ENCODE measurements at regions not wholly inside any gene's neighbourhood (a gene's known extent, or its start where the extent isn't known, plus 50 kb on each side); places are given as distances from the start of the nearest gene placed in this dataset.
A peak's percentile ranks its signal among the peaks of the same experiment; 100 is the strongest.

DNA sequence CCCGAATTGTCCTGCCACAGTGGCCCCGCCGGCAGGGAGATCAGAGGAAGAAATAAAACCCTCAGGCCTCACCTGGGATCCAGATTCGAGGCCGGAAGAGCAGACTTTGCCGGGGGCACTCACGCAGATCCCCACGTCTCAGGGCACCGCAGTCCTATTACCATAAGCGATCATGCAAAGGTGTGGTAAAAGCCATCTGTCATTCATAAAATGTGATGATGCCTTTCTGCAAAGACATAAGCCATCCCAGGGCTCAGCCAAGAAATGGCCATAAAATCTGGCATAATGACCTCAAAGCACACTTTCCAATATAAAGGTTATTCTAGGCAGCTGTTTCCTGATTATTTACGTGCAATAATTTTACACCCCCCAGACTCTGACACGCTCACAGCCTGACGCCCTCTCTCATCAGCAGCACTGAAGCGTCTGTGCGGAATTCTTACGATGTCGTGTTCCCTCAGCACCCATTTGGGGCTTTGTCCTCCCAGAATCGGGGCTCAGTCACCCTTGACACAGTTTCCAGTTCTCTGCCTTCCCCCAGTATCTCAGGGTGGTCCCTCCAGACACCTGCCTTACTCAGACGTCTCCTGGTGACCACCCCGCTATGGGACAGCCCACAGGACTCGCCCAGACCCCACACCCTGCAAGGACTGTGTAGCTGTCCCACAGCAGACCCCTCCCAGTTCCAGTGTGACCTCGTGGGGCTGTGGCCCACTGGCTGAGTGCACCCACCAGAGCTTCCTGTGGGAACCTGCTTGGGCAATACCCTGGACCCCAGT is 74.3 kb upstream of the FAM20C start:
- ATAC-seq, result no peak
- no peaks in the 10 kb centered on the region for H3K36me3 ChIP-seq
- intact Hi-C loops (cut with DNase I), result no loop called here
- no peak for DNase-seq
- H3K4me3 ChIP-seq, result no peak overlapping the region
- 84 to 88% (median 87%) methylated on average over 12 to 19 of the region's 22 CpGs for WGBS, 4 donors
- H3K27me3 ChIP-seq, result peaks cover 0 to 19% (median 0%) of the 10 kb centered on the region in 9 donors
- peak overlapping the region in 1 of 12 donors; percentile 88 for H3K27ac ChIP-seq
- peaks cover 0 to 73% (median 11%) of the 10 kb centered on the region in 12 donors for H3K4me1 ChIP-seq
- peaks cover 0 to 4% (median 0%) of the 10 kb centered on the region in 12 donors for H3K9me3 ChIP-seq
- TF ChIP-seq POLR2A (IDR thresholded peaks at IDR 0.05), result no peak
- TF ChIP-seq, protein P1, sequence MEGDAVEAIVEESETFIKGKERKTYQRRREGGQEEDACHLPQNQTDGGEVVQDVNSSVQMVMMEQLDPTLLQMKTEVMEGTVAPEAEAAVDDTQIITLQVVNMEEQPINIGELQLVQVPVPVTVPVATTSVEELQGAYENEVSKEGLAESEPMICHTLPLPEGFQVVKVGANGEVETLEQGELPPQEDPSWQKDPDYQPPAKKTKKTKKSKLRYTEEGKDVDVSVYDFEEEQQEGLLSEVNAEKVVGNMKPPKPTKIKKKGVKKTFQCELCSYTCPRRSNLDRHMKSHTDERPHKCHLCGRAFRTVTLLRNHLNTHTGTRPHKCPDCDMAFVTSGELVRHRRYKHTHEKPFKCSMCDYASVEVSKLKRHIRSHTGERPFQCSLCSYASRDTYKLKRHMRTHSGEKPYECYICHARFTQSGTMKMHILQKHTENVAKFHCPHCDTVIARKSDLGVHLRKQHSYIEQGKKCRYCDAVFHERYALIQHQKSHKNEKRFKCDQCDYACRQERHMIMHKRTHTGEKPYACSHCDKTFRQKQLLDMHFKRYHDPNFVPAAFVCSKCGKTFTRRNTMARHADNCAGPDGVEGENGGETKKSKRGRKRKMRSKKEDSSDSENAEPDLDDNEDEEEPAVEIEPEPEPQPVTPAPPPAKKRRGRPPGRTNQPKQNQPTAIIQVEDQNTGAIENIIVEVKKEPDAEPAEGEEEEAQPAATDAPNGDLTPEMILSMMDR (IDR thresholded peaks at IDR 0.05), result no peak

DNA sequence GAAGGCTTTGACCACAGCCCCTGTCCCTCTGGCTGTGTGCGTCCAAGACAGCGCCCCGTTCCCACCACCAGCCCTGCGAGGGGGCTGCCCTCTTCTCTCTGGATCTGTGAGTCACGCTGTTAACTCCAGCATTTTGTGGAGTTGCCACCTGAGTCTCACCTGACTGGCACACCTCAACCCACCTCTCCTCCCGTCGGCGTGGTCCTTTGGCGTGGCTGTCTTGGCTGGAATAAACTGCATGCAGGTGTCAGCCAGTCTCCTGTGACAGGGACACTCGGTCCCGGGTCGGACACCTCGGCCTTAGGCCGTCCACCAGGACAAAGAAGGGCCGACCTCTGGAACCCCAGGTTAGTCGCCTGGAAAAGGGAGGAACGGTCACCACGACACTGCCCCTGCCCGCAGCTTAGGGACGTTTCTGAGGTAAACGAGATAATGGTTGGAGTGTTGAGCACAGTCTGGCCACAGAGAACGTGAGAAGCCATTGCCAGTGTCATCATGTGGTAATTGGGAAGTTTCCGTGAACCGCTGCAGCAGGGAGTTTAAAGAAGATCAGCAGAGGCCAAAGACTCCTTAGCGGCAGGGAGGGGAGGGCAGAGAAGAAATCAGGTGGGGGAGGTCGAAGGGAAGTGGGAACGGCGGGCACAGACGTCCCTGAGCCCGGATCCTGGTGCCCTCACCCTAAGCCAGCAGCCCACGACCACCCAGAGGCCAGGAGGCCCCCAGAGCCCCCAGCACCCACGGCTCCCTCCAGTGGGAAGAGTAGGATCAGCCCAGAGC is 73.6 kb upstream of the FAM20C start:
- WGBS, 4 donors, result 79 to 87% (median 81%) methylated on average over 31 to 32 of the region's 32 CpGs
- TF ChIP-seq, protein P1 (IDR thresholded peaks at IDR 0.05), result no peak
- TF ChIP-seq POLR2A (IDR thresholded peaks at IDR 0.05), result no peak
- Histone ChIP-seq H3K27me3 (peaks cover 0 to 19% (median 0%) of the 10 kb centered on the region in 9 donors), H3K36me3 (no peaks in the 10 kb centered on the region), H3K4me3 (peak overlapping the region in 1 of 12 donors; percentile 21), H3K27ac (peak overlapping the region in 11 of 12 donors; percentile 2 to 88 (median 44)), H3K4me1 (peaks cover 0 to 67% (median 11%) of the 10 kb centered on the region in 12 donors), H3K9me3 (peaks cover 0 to 4% (median 0%) of the 10 kb centered on the region in 12 donors)
- intact Hi-C loops (cut with DNase I), result no loop called here
- peak in 3 of 4 donors; percentile 7 to 11 (median 11) for ATAC-seq
- DNase-seq, result no peak

DNA sequence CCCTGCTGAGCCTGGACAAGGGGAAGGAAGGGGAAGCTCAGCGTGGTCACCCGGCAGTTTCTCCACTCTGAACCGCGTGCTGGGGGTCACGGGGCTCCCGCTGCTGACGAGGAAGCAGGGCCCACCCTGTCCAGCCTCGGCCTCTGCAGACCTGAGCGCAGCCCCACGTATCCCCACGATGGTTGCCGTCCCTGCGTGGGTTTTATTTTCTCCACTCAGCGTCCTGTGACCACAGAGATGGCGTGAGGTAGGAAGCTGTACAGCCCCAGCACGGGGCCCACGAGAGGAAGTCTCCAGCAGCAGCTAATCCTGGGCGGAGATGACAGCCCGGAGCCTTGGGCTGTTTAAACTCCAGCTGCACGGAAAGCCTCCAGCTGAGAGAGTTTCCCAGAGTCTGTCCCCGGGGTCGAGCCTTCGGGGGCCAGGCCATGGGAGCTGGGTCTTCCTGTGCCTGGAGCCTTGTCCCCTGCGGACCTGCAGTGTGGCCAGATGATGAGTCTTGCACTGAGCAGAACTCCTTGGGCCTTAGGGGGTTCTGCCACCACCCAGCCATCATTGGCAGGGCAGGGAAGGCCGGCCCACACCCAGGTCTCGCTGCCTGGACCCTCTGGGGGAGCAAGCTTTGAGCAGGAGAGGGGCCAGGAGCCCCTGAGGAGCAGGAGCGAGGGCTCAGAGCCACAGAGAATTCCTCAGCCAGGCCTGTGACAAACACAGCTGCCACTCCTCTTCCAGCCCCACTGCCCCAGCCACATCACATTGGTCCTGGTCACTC is 72.8 kb upstream of the FAM20C start:
- TF ChIP-seq, protein P1 (IDR thresholded peaks at IDR 0.05), result no peak
- H3K27me3 ChIP-seq, result peaks cover 0 to 19% (median 0%) of the 10 kb centered on the region in 9 donors
- intact Hi-C loops (cut with DNase I), result no loop called here
- 42 to 62% (median 52%) methylated on average over 22 to 27 of the region's 27 CpGs for WGBS, 4 donors
- peaks cover 0 to 2% (median 0%) of the 10 kb centered on the region in 12 donors for H3K9me3 ChIP-seq
- H3K4me3 ChIP-seq, result peak overlapping the region in 1 of 12 donors; percentile 21
- peak; percentile 46 to 82 (median 63) for ATAC-seq
- no peaks in the 10 kb centered on the region for H3K36me3 ChIP-seq
- peaks cover 0 to 59% (median 11%) of the 10 kb centered on the region in 12 donors for H3K4me1 ChIP-seq
- H3K27ac ChIP-seq, result peak overlapping the region in 11 of 12 donors; percentile 11 to 88 (median 44)
- DNase-seq, result peak; percentile 56 to 77 (median 57)
